ENCODE measurements at regions not wholly inside any gene's neighbourhood (a gene's known extent, or its start where the extent isn't known, plus 50 kb on each side); places are given as distances from the start of the nearest gene placed in this dataset.

- H3K4me3 ChIP-seq (ENCODE audit: low read depth, low read length), result no peak overlapping the region
- TF ChIP-seq, protein P1, sequence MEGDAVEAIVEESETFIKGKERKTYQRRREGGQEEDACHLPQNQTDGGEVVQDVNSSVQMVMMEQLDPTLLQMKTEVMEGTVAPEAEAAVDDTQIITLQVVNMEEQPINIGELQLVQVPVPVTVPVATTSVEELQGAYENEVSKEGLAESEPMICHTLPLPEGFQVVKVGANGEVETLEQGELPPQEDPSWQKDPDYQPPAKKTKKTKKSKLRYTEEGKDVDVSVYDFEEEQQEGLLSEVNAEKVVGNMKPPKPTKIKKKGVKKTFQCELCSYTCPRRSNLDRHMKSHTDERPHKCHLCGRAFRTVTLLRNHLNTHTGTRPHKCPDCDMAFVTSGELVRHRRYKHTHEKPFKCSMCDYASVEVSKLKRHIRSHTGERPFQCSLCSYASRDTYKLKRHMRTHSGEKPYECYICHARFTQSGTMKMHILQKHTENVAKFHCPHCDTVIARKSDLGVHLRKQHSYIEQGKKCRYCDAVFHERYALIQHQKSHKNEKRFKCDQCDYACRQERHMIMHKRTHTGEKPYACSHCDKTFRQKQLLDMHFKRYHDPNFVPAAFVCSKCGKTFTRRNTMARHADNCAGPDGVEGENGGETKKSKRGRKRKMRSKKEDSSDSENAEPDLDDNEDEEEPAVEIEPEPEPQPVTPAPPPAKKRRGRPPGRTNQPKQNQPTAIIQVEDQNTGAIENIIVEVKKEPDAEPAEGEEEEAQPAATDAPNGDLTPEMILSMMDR (conservative IDR thresholded peaks at IDR 0.05; ENCODE audit: low read depth, low read length), result no peak
Observed at GRCh38 chr6:105515054-105515453, 112.2 kb upstream of the PREP start.

DNA sequence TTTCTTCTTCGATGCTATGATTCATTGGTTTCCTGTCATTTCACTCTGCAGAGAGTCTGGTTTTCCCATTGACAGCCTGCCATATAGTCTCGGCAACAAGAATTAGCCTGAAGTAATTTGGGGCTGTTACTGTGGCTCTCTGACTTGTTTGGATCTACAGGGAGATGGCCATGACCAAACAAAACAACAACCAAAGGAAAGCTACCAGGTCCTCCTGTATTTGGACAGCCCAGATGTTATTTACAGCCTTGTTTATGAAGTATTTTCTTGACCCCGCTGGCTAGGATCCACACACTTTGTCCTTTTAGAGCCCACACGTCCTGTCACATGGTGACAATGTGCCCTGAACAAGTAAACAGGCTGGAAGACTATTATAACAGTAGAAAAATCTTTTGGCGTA lies 111.4 kb upstream of the PREP start:
- no peak overlapping the region for H3K4me3 ChIP-seq (ENCODE audit: low read depth, low read length)
- DNase-seq (ENCODE audit: low read depth), result no peak
- TF ChIP-seq, protein P1 (conservative IDR thresholded peaks at IDR 0.05; ENCODE audit: low read depth, low read length), result no peak

More at GRCh38 chr6:105515054-105515453, 112.2 kb upstream of the PREP start:
- no peak for DNase-seq (ENCODE audit: low read depth)

DNA sequence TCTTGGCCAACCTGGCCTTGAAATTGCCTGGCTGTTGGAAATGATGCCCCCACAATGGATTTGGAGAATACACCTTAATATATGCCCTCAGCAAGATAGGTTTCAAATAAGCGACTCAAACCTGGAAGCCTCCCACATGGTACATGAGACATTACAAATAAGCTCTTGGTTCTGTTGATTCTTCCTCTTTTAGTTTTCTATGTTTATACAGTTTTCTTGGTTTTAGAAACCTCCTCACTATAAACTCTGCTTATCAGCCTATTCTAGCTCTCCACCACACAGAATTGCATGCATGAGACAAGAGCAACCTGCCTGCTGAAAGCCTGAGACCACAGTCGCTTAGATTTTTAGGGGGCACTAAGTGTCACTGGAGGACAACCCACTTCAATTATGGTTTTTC lies 108.8 kb upstream of the PREP start:
- no peak overlapping the region for H3K4me3 ChIP-seq (ENCODE audit: low read depth, low read length)
- no peak for DNase-seq (ENCODE audit: low read depth)
- TF ChIP-seq, protein P1 (conservative IDR thresholded peaks at IDR 0.05; ENCODE audit: low read depth, low read length), result no peak

- TF ChIP-seq, protein P1 (conservative IDR thresholded peaks at IDR 0.05; ENCODE audit: low read depth, low read length), result no peak
- H3K4me3 ChIP-seq (ENCODE audit: low read depth, low read length), result no peak overlapping the region
- DNase-seq (ENCODE audit: low read depth), result peak; percentile 56
Observed at GRCh38 chr6:105510746-105511145, 107.9 kb upstream of the PREP start.

- no peak overlapping the region for H3K4me3 ChIP-seq (ENCODE audit: low read depth, low read length)
- TF ChIP-seq, protein P1 (conservative IDR thresholded peaks at IDR 0.05; ENCODE audit: low read depth, low read length), result peak; percentile 75
- peak; percentile 64 for DNase-seq (ENCODE audit: low read depth)
Observed at GRCh38 chr6:105509506-105510331, 106.8 kb upstream of the PREP start.

DNA sequence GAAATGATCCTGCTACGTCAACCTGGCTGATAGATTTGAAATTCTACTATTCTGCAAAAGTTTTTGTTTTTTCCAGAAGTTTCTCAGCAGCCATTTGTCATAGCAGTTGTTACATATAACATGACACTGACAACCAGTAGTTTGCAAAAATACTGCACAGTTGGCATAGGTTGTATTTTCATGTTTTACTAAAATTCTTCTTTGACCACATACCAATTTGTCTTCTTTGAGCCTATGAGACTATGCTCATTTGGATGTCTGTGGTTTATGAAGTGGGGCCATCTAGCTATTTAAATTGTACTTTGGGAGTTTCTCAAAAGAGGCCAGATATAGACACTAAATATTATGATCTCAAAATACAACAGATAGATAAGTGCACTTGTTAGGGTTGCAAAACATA lies 104.9 kb upstream of the PREP start:
- TF ChIP-seq, protein P1 (conservative IDR thresholded peaks at IDR 0.05; ENCODE audit: low read depth, low read length), result no peak
- DNase-seq (ENCODE audit: low read depth), result no peak
- H3K4me3 ChIP-seq (ENCODE audit: low read depth, low read length), result no peak overlapping the region

DNA sequence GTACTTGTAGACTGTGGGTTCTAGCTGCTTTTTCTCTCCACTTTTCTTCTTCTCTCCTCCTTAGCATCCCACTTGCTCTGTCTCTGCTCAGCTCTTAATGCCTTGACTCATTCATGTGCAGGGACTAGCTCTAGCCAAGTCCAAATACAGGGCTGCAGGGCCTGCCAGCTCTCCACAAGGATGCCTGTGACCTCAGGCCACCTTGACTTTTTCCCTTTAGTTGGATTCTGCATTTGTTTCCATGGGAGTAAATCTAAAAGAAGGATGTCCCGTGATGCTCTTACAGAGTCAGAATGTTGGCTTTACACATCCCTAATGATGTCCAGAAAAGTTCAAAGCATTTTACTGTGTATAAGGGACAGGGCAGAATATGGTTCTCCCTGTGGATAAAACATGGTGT lies 101.8 kb upstream of the PREP start:
- TF ChIP-seq, protein P1 (conservative IDR thresholded peaks at IDR 0.05; ENCODE audit: low read depth, low read length), result no peak
- no peak for DNase-seq (ENCODE audit: low read depth)
- H3K4me3 ChIP-seq (ENCODE audit: low read depth, low read length), result no peak overlapping the region

Measured in choroid plexus epithelial cell (primary cell).